H9 (cell line): ENCODE measurements at regions not wholly inside any gene's neighbourhood (a gene's known extent, or its start where the extent isn't known, plus 50 kb on each side); places are given as distances from the start of the nearest gene placed in this dataset.

Experiments
- DNase-seq: peaks from one replicate; pipeline ENCODE4 v3.0.0-alpha.2; 2017
- H2AFZ ChIP-seq: one replicate; pipeline ENCODE4 v1.6.1; 2013; ENCODE audit warnings: mild to moderate bottlenecking, low read length, control low read depth, moderate library complexity
- H2AK5ac ChIP-seq: 2 replicates; pipeline ENCODE4 v1.6.1; 2013; ENCODE audit warnings: low read length, control low read depth, mixed read lengths; ENCODE audit not compliant: insufficient read length
- H2BK120ac ChIP-seq: one replicate; pipeline ENCODE4 v1.6.1; 2013; ENCODE audit warnings: low read depth, mild to moderate bottlenecking, low read length, control low read depth, inconsistent platforms; ENCODE audit not compliant: poor library complexity, severe bottlenecking
- H2BK12ac ChIP-seq: 2 replicates; pipeline ENCODE4 v1.6.1; 2013; ENCODE audit warnings: low read length, control low read depth, mixed read lengths, low read depth; ENCODE audit not compliant: insufficient read length
- H2BK15ac ChIP-seq: 2 replicates; pipeline ENCODE4 v1.6.1; 2013; ENCODE audit warnings: low read depth, low read length, control low read depth
- H2BK20ac ChIP-seq: one replicate; pipeline ENCODE4 v1.6.1; 2013; ENCODE audit warnings: low read depth, mild to moderate bottlenecking, low read length, control low read depth, inconsistent platforms; ENCODE audit not compliant: poor library complexity, severe bottlenecking
- H2BK5ac ChIP-seq: 2 replicates; pipeline ENCODE4 v1.6.1; 2013; ENCODE audit warnings: low read length, control low read depth, mixed read lengths; ENCODE audit not compliant: insufficient read length
- H3K14ac ChIP-seq: 2 replicates; pipeline ENCODE4 v1.6.1; 2013; ENCODE audit warnings: low read length, control low read depth; ENCODE audit not compliant: insufficient read depth
- H3K18ac ChIP-seq: 2 replicates; pipeline ENCODE4 v1.6.1; 2013; ENCODE audit warnings: low read depth, mild to moderate bottlenecking, mixed read lengths, low read length, control low read depth; ENCODE audit not compliant: insufficient read length
- H3K23ac ChIP-seq: 2 replicates; pipeline ENCODE4 v1.6.1; 2013; ENCODE audit warnings: low read length, control low read depth, mixed read lengths, low read depth; ENCODE audit not compliant: insufficient read length
- H3K23me2 ChIP-seq: 2 replicates; pipeline ENCODE4 v1.6.1; 2013; ENCODE audit warnings: low read depth, mild to moderate bottlenecking, mixed read lengths, low read length, control low read depth; ENCODE audit not compliant: insufficient read length, poor library complexity, severe bottlenecking
- H3K27ac ChIP-seq: 2 replicates; pipeline ENCODE4 v1.5.1; 2013; ENCODE audit warnings: low read length, control low read depth, mixed read lengths, low read depth; ENCODE audit not compliant: insufficient read length
- H3K27me3 ChIP-seq: 2 replicates; pipeline ENCODE4 v1.6.1; 2013; ENCODE audit warnings: low read length, control low read depth, inconsistent platforms; ENCODE audit not compliant: insufficient read depth
- H3K4ac ChIP-seq: 2 replicates; pipeline ENCODE4 v1.6.1; 2013; ENCODE audit warnings: low read depth, mild to moderate bottlenecking, control low read depth, inconsistent platforms, low read length, moderate library complexity
- H3K4me1 ChIP-seq: 2 replicates; pipeline ENCODE4 v1.6.1; 2013; ENCODE audit warnings: low read length, control low read depth, inconsistent platforms; ENCODE audit not compliant: insufficient read depth
- H3K4me2 ChIP-seq: 2 replicates; pipeline ENCODE4 v1.6.1; 2013; ENCODE audit warnings: low read length, control low read depth, mixed read lengths; ENCODE audit not compliant: insufficient read length, insufficient read depth
- H3K56ac ChIP-seq: 2 replicates; pipeline ENCODE4 v1.6.1; 2013; ENCODE audit warnings: low read depth, mild to moderate bottlenecking, mixed read lengths, low read length, control low read depth; ENCODE audit not compliant: insufficient read length
- H3K79me1 ChIP-seq: 2 replicates; pipeline ENCODE4 v1.6.1; 2013; ENCODE audit warnings: low read depth, mild to moderate bottlenecking, moderate library complexity, low read length, control low read depth, inconsistent platforms; ENCODE audit not compliant: insufficient read depth, poor library complexity, severe bottlenecking
- H3K79me2 ChIP-seq: 2 replicates; pipeline ENCODE4 v1.6.1; 2013; ENCODE audit warnings: low read length, control low read depth, inconsistent platforms; ENCODE audit not compliant: insufficient read depth
- H3K9ac ChIP-seq: 2 replicates; pipeline ENCODE4 v1.6.1; 2013; ENCODE audit warnings: low read length, control low read depth, mixed read lengths; ENCODE audit not compliant: insufficient read length; ENCODE audit errors: extremely low read depth
- H3K9me3 ChIP-seq: one replicate; pipeline ENCODE4 v1.6.1; 2013; ENCODE audit warnings: low read depth, low read length, inconsistent platforms; ENCODE audit not compliant: control insufficient read depth
- H3T11ph ChIP-seq: one replicate; pipeline ENCODE4 v1.6.1; 2013; ENCODE audit warnings: mild to moderate bottlenecking, low read length, control low read depth, inconsistent platforms
- H4K20me1 ChIP-seq: one replicate; pipeline ENCODE4 v1.6.1; 2013; ENCODE audit not compliant: control insufficient read depth, insufficient read length, insufficient read depth
- H4K5ac ChIP-seq: 2 replicates; pipeline ENCODE4 v1.6.1; 2013; ENCODE audit warnings: low read depth, mild to moderate bottlenecking, mixed read lengths, low read length, control low read depth; ENCODE audit not compliant: insufficient read length
- H4K8ac ChIP-seq: replicated peaks from 2 replicates; pipeline ENCODE4 v1.6.1; 2013; ENCODE audit warnings: low read length, control low read depth, mixed read lengths, low read depth; ENCODE audit not compliant: insufficient read length
- H4K91ac ChIP-seq: 2 replicates; pipeline ENCODE4 v1.6.1; 2013; ENCODE audit warnings: low read depth, mild to moderate bottlenecking, moderate library complexity, mixed read lengths, low read length, control low read depth; ENCODE audit not compliant: insufficient read length
- H3K27ac Mint-ChIP-seq, 3 experiments: 2 replicates in 2 of 3; 3 replicates in 1 of 3; pipeline ENCODE4 v1.8.0; 2020 to 2021; ENCODE audit warnings: mixed read lengths in 3 of 3, mild to moderate bottlenecking in 1 of 3, moderate library complexity in 1 of 3
- H3K27me3 Mint-ChIP-seq: 2 replicates; pipeline ENCODE4 v1.8.0; 2021; ENCODE audit warnings: low read depth, mild to moderate bottlenecking, moderate library complexity, mixed read lengths
- H3K36me3 Mint-ChIP-seq, 3 experiments: 2 replicates in 2 of 3; 3 replicates in 1 of 3; pipeline ENCODE4 v1.8.0; 2020 to 2021; ENCODE audit warnings: low read depth in 3 of 3, mixed read lengths in 3 of 3; ENCODE audit not compliant: insufficient read depth in 1 of 3
- H3K4me1 Mint-ChIP-seq, 2 experiments: 2 replicates each; pipeline ENCODE4 v1.8.0; 2020; ENCODE audit warnings: mixed read lengths in 2 of 2
- H3K4me3 Mint-ChIP-seq, 2 experiments: 2 replicates in 1 of 2; 3 replicates in 1 of 2; pipeline ENCODE4 v1.8.0; 2020 to 2021; ENCODE audit warnings: mild to moderate bottlenecking in 2 of 2, mixed read lengths in 2 of 2, moderate library complexity in 1 of 2
- H3K9me3 Mint-ChIP-seq, 2 experiments: 2 replicates in 1 of 2; 3 replicates in 1 of 2; pipeline ENCODE4 v1.8.0; 2020; ENCODE audit warnings: mild to moderate bottlenecking in 2 of 2, mixed read lengths in 2 of 2, moderate library complexity in 1 of 2
- CTCF ChIP-seq: fragments of 200-600 bp; sonication (generic); conservative IDR thresholded peaks from 3 replicates; pipeline ENCODE4 v1.8.0; 2021; ENCODE audit warnings: antibody characterized with exemption, mild to moderate bottlenecking
- WGBS: extraction: QIAGEN DNeasy Blood & Tissue Kit; methylation state at CpG from one replicate; pipeline ENCODE4 v1.1.7; 2013; ENCODE audit warnings: missing lambda C conversion rate, low lambda C conversion rate, mixed read lengths; ENCODE audit not compliant: insufficient read length; ENCODE audit errors: extremely low coverage; 5-methylcytosine and 5-hydroxymethylcytosine counted together

- H4K5ac ChIP-seq = no peak overlapping the region
- no peak overlapping the region for H4K8ac ChIP-seq
- no CpG with 5 or more reads among the region's 2 CpGs for WGBS
- Mint-ChIP-seq H3K27ac (no peak overlapping the region), H3K4me1 (peaks cover 6% of the 10 kb centered on the region in 2 experiments; a peak in 2 of 4 replicates), H3K9me3 (no peaks in the 10 kb centered on the region), H3K4me3 (no peak overlapping the region), H3K27me3 (peaks cover 2% of the 10 kb centered on the region; the same call in 1 of the 2 replicates), H3K36me3 (no peaks in the 10 kb centered on the region)
- H3K23ac ChIP-seq = no peak overlapping the region
- no peak overlapping the region for H3K4me2 ChIP-seq
- no peaks in the 10 kb centered on the region for H3K23me2 ChIP-seq
- no peak overlapping the region for H3K18ac ChIP-seq
- H4K20me1 ChIP-seq = no peaks in the 10 kb centered on the region
- no peaks in the 10 kb centered on the region for H3K79me2 ChIP-seq
- H2BK20ac ChIP-seq = no peak overlapping the region
- H2BK12ac ChIP-seq = no peak overlapping the region
- no peak overlapping the region for H2BK15ac ChIP-seq
- H3K9me3 ChIP-seq = no peaks in the 10 kb centered on the region
- H2AFZ ChIP-seq = no peak overlapping the region
- TF ChIP-seq CTCF = no peak
- H3K56ac ChIP-seq = no peak overlapping the region
- H2BK120ac ChIP-seq = no peak overlapping the region
- no peak overlapping the region for H3K14ac ChIP-seq
- H3K79me1 ChIP-seq = no peaks in the 10 kb centered on the region
- H2AK5ac ChIP-seq = no peak overlapping the region
- H3K4me1 ChIP-seq = no peaks in the 10 kb centered on the region
- DNase-seq = no peak
- H3K9ac ChIP-seq = no peak overlapping the region
- H3K4ac ChIP-seq = no peak overlapping the region
- no peak overlapping the region for H3K27ac ChIP-seq
- H4K91ac ChIP-seq = no peak overlapping the region
- no peak overlapping the region for H3T11ph ChIP-seq
- H2BK5ac ChIP-seq = no peak overlapping the region
- no peaks in the 10 kb centered on the region for H3K27me3 ChIP-seq
Observed at GRCh38 chr3:156772588-156773206, 53.5 kb upstream of the LEKR1 start.
